ENCODE measurements at regions not wholly inside any gene's neighbourhood (a gene's known extent, or its start where the extent isn't known, plus 50 kb on each side); places are given as distances from the start of the nearest gene placed in this dataset.

- Histone ChIP-seq H3K27ac (no peak overlapping the region), H3K36me3 (no peaks in the 10 kb centered on the region), H3K9me3 (no peaks in the 10 kb centered on the region), H3K4me3 (no peak overlapping the region), H3K4me1 (peaks cover 4 to 34% (median 19%) of the 10 kb centered on the region in 4 donors), H3K27me3 (no peaks in the 10 kb centered on the region)
- TF ChIP-seq CTCF (IDR thresholded peaks at IDR 0.05) (no peak), POLR2A (IDR thresholded peaks at IDR 0.05) (no peak), EP300 (IDR thresholded peaks at IDR 0.05) (no peak), POLR2AphosphoS5 (IDR thresholded peaks at IDR 0.05) (no peak)
- DNase-seq (no peak), ATAC-seq (ENCODE audit: low FRiP score in 2 of 2) (no peak)
- 44 to 71% methylated on average over 5 of the region's 5 CpGs for WGBS, 2 donors
Measured at GRCh38 chr2:48207201-48207641, 107.3 kb upstream of the FOXN2 start.

GRCh38 chr2:48207851-48208250 is 106.6 kb upstream of the FOXN2 start:
- Histone ChIP-seq H3K9me3 (no peaks in the 10 kb centered on the region), H3K36me3 (no peaks in the 10 kb centered on the region), H3K27me3 (no peaks in the 10 kb centered on the region), H3K4me1 (peaks cover 4 to 34% (median 19%) of the 10 kb centered on the region in 4 donors), H3K27ac (no peak overlapping the region), H3K4me3 (no peak overlapping the region)
- DNase-seq: no peak
- ATAC-seq (ENCODE audit: low FRiP score in 2 of 2): no peak
- 52 to 55% methylated on average over 3 of the region's 3 CpGs for WGBS, 2 donors
- TF ChIP-seq POLR2AphosphoS5 (IDR thresholded peaks at IDR 0.05) (no peak), POLR2A (IDR thresholded peaks at IDR 0.05) (no peak), EP300 (IDR thresholded peaks at IDR 0.05) (no peak), CTCF (IDR thresholded peaks at IDR 0.05) (no peak)

GRCh38 chr2:48209214-48209885 is 105.1 kb upstream of the FOXN2 start:
- H3K4me1 ChIP-seq: peaks cover 4 to 34% (median 19%) of the 10 kb centered on the region in 4 donors
- DNase-seq (no peak), ATAC-seq (ENCODE audit: low FRiP score in 2 of 2) (peak in 1 of 2 donors; percentile 46)
- no peak overlapping the region for H3K4me3 ChIP-seq
- H3K9me3 ChIP-seq: no peaks in the 10 kb centered on the region
- H3K27me3 ChIP-seq: no peaks in the 10 kb centered on the region
- no peaks in the 10 kb centered on the region for H3K36me3 ChIP-seq
- no peak for TF ChIP-seq EP300 (IDR thresholded peaks at IDR 0.05)
- no peak for TF ChIP-seq CTCF (IDR thresholded peaks at IDR 0.05)
- no peak for TF ChIP-seq POLR2A (IDR thresholded peaks at IDR 0.05)
- TF ChIP-seq POLR2AphosphoS5 (IDR thresholded peaks at IDR 0.05): no peak
- no peak overlapping the region for H3K27ac ChIP-seq

- TF ChIP-seq POLR2A (IDR thresholded peaks at IDR 0.05) (no peak), EP300 (IDR thresholded peaks at IDR 0.05) (no peak), CTCF (IDR thresholded peaks at IDR 0.05) (no peak), POLR2AphosphoS5 (IDR thresholded peaks at IDR 0.05) (no peak)
- 94 to 100% methylated on average over 2 of the region's 2 CpGs for WGBS, 2 donors
- Histone ChIP-seq H3K27me3 (no peaks in the 10 kb centered on the region), H3K36me3 (no peaks in the 10 kb centered on the region), H3K4me1 (peaks cover 4 to 34% (median 19%) of the 10 kb centered on the region in 4 donors), H3K9me3 (no peaks in the 10 kb centered on the region), H3K4me3 (no peak overlapping the region), H3K27ac (no peak overlapping the region)
- ATAC-seq (ENCODE audit: low FRiP score in 2 of 2) (no peak), DNase-seq (no peak)
Measured at GRCh38 chr2:48210189-48210588, 104.3 kb upstream of the FOXN2 start.

- DNase-seq (no peak), ATAC-seq (ENCODE audit: low FRiP score in 2 of 2) (no peak)
- peaks cover 0 to 12% (median 11%) of the 10 kb centered on the region in 4 donors for H3K4me1 ChIP-seq
- no peak for TF ChIP-seq POLR2A (IDR thresholded peaks at IDR 0.05)
- no peak for TF ChIP-seq CTCF (IDR thresholded peaks at IDR 0.05)
- TF ChIP-seq POLR2AphosphoS5 (IDR thresholded peaks at IDR 0.05): no peak
- no peak for TF ChIP-seq EP300 (IDR thresholded peaks at IDR 0.05)
- WGBS, 2 donors: 91 to 92% methylated on average over 3 of the region's 3 CpGs
- no peaks in the 10 kb centered on the region for H3K36me3 ChIP-seq
- H3K4me3 ChIP-seq: no peak overlapping the region
- H3K27me3 ChIP-seq: no peaks in the 10 kb centered on the region
- H3K27ac ChIP-seq: no peak overlapping the region
- no peaks in the 10 kb centered on the region for H3K9me3 ChIP-seq
Measured at GRCh38 chr2:48213646-48214045, 100.8 kb upstream of the FOXN2 start.
